Fibroblast of lung (primary cell): ENCODE measurements at regions not wholly inside any gene's neighbourhood (a gene's known extent, or its start where the extent isn't known, plus 50 kb on each side); places are given as distances from the start of the nearest gene placed in this dataset.

Experiments
- EZH2 ChIP-seq: IDR thresholded peaks from 2 replicates; pipeline ENCODE4 v1.5.1; 2012; ENCODE audit warnings: low read length, control low read depth, mild to moderate bottlenecking; ENCODE audit errors: missing control alignments
- TF ChIP-seq, protein P1 (sequence below), 2 donors: IDR thresholded peaks in 1 of 2; conservative IDR thresholded peaks in 1 of 2; 1 replicate in 1 of 2; 2 replicates in 1 of 2; pipeline ENCODE4 v1.5.1; 2011 to 2012; ENCODE audit warnings: low read length in 2 of 2, control low read depth in 1 of 2, inconsistent platforms in 1 of 2, low read depth in 1 of 2, mild to moderate bottlenecking in 1 of 2

DNA sequence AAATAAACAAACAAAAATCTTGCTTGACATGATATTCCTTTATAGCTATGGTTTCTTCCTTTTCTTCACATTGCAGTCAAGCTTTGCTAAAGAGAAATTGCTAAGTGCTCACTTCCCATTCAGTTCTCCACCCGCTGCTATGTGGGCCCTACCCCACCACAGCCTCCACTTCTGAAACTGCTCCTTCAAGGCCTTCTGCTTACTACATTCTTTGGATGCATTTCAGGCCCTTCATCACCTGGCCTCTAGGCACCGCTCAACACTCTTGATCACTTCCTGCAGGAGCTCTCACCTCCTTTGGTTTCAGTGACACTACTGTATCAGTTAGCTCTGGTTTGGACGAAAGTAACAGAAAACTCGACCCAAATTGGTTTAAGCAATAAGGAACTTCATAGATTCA, 72.4 kb downstream of the KLF5 start:
- TF ChIP-seq, protein P1, sequence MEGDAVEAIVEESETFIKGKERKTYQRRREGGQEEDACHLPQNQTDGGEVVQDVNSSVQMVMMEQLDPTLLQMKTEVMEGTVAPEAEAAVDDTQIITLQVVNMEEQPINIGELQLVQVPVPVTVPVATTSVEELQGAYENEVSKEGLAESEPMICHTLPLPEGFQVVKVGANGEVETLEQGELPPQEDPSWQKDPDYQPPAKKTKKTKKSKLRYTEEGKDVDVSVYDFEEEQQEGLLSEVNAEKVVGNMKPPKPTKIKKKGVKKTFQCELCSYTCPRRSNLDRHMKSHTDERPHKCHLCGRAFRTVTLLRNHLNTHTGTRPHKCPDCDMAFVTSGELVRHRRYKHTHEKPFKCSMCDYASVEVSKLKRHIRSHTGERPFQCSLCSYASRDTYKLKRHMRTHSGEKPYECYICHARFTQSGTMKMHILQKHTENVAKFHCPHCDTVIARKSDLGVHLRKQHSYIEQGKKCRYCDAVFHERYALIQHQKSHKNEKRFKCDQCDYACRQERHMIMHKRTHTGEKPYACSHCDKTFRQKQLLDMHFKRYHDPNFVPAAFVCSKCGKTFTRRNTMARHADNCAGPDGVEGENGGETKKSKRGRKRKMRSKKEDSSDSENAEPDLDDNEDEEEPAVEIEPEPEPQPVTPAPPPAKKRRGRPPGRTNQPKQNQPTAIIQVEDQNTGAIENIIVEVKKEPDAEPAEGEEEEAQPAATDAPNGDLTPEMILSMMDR (conservative IDR thresholded peaks at IDR 0.05 in 1 of 2, IDR thresholded peaks at IDR 0.05 in 1 of 2; ENCODE audit: low read depth in 1 of 2, low read length in 2 of 2): no peak
- TF ChIP-seq EZH2: no peak
